GM19025 (cell line): ENCODE measurements at regions not wholly inside any gene's neighbourhood (a gene's known extent, or its start where the extent isn't known, plus 50 kb on each side); places are given as distances from the start of the nearest gene placed in this dataset.

ENCODE experiments used
- ATAC-seq: cut with Tn5 transposase; IDR thresholded peaks from one replicate; pipeline ENCODE4 v1.9.1; 2021; ENCODE audit warnings: mild to moderate bottlenecking, low read depth, moderate library complexity; ENCODE audit not compliant: unreplicated experiment

DNA sequence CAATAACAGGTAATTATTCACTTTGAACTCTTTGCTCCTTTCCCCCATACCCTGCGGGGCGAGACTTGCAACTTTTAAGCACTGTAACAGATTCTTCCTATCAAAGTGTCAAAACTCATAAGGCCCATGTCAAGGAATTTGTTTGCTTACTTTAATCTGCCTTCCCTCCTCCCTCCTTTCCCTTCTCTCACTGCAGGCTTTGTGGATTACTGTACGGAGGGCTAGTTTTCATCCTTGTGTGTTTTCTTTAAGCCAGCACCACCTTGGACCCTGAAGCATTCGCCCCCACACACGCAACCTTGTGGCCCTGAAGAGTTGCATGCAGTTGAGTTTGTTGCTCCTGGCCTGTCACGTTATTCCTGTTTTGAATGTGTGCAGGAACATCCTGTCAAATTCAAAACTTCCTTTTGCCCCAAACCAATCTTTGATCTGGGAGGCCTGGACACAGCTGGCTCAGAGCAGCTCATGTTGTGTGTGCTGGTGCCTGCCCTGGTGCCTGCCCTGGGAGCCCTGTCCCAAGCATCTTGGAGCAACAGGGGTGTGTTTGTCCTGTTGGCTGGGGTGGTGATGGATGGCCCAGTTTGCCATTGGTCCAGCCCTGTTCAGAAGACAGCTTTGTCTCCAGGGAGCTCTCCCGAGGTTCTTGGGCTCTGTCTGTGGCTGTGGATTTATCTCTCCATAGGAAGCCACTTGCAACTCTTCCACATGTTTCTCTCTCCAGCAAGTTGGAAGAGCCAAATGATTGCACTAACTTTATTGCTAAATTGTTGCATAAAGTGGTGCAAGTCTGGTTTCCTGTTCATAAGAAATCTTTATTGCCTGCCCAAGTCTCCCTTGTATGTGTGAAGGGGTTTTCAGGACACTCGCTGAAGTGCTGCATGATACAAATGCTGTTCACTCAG is 199.6 kb downstream of the VAPA start:
- ATAC-seq = no peak

DNA sequence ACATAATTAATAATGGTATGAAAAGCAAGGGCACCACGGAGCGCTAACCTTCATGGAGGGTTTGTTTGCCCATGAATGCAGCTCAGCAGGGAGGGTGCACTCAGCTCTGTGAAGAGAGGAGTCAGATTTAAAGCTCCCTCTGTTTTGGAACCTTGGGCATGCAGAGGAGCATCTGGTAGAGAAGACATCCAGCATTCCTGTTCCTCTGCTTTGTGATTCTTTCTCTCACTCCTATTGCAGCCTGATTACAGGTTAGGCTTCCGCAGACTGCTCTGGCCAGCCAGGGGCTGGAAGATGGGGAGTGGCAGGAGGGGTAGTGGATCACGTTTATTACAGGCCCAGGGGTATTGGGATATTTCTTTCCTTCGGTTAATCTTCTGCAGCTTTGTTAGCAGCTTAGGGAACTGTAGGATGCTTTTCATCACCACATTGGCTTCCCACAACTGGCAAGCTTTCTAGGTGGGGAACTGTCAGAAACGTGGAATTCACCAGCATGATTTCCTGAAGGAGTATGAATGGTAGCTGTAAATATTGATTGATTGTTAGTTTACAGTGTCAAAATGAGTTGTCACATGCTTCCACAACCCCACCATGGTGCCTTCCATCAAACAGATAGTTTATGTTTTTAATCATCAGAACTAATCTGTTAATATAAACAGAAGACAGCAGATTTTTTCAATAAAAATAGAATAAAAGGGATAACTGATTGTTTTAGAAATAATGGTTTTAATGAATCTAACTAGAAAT is 201.1 kb downstream of the VAPA start:
- no peak for ATAC-seq

DNA sequence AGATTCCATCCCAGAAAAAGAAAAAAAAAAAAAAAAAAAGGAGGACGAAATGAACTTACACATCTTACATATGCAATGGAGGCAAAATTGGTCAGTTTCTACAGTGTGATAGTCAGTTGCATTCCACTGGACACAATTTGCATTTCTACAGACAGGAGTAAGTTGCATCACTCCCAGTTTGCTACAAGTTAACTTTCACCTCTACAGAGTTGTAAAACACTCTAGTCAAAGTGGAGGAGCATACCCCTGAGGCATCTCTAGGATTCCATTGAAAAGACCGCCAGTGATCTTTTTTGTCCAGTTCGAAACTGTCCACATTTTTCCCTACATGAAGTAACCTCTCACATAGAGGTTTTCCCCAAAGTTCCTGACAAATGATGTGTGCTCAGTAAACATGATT is 202.8 kb downstream of the VAPA start:
- ATAC-seq = no peak

DNA sequence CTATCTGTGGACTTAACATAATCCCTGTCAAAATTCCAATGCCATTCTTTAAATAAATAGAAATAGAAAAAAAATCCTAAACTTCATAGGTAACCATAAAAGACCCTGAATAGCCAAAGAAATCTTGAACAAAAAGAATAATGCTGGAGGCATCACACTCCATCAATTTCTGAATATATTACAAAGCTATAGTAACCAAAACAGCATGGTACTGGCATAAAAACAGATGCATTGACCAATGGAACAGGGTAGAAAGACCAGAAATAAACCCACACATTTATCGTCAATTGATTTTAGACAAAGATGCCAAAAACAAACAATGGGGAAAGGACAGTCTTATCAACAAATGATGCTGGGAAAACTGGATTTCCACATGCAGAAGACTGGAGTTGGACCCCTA is 205.7 kb downstream of the VAPA start:
- ATAC-seq = no peak

DNA sequence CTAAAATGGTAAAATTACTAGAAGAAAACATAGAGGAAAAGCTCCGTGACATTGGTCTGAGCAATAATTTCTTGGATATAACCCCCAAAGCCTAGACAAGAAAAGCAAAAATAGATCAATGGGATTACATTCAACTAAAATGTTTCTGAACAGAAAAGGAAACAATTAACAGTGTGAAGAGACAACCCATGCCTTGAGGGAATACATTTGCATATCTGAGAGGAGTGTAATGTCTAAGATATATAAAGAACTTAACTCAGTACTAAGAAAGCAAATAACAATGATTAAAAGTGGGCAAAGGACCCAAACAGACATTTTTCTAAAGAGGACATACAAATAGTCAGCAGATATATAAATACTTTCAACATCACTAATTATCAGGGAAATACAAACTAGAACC is 206.2 kb downstream of the VAPA start:
- no peak for ATAC-seq

DNA sequence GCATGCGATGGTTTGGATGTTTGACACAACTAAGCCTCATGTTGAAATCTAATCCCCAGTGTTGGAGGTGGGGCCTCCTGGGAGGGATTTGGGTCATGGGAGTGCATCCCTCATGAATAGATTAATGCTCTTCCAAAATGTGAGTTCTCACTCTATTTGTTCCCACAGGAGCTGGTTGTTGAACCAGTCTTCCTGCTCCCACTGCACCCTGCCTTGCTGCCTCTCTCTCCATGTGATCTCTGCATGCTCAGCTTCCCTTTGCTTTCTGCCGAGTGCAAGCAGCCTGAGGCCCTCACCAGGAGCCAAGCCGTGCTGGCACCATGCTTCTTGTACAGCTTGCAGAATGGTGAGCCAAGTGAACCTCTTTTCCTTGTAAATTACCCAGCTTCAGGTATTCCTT is 206.8 kb downstream of the VAPA start:
- ATAC-seq = no peak

DNA sequence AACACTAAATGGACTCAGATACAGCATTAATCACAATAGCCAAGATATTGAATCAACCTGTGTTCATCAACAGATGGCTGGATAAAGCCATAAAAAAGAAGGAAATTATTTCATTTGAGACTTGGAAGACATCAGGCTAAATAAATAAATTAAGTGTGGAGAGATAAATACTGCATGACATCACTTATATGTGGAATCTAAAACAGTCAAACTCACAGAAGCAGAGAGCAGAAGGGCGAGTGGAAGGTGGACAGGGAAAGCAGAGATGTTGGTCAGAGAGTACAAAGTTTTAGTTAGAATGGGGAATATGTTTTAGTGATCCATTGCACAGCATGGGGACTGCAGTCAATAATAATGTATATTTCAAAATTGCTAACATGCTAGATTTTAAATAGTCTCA is 207.2 kb downstream of the VAPA start:
- no peak for ATAC-seq

DNA sequence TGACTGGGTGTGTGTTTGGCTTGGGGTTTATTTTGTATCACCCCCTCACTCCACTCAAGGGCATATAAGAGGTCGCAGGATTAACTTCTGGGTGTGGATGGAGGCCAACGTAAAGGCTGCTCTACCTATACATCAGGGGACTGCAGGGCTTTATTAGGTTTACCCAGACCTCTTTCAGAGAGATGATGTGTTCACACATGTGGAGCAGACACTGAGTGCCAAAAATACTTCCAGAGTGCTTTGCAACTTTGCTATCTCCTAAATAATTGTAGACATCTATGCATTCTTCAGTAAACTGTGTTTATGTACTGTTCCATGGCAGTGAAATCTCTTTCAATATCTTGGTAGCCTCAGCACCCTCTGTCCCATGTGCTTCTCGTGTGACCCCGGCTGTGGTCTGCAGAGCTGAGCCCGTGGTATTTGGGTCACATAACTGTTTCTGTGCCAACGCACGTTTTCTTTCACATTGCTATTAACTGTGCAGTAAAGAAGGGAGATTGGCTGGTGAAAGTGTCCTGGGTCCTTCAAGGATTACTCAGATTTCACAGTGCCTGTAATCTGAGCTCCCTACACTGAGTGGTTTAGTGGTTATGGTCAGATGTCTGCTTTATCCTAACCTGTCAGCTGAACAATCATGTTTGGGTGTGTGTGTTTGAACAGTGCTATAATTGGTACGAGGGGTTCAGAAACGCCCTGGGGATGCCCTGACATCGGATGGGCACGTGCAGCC is 208.1 kb downstream of the VAPA start:
- no peak for ATAC-seq

DNA sequence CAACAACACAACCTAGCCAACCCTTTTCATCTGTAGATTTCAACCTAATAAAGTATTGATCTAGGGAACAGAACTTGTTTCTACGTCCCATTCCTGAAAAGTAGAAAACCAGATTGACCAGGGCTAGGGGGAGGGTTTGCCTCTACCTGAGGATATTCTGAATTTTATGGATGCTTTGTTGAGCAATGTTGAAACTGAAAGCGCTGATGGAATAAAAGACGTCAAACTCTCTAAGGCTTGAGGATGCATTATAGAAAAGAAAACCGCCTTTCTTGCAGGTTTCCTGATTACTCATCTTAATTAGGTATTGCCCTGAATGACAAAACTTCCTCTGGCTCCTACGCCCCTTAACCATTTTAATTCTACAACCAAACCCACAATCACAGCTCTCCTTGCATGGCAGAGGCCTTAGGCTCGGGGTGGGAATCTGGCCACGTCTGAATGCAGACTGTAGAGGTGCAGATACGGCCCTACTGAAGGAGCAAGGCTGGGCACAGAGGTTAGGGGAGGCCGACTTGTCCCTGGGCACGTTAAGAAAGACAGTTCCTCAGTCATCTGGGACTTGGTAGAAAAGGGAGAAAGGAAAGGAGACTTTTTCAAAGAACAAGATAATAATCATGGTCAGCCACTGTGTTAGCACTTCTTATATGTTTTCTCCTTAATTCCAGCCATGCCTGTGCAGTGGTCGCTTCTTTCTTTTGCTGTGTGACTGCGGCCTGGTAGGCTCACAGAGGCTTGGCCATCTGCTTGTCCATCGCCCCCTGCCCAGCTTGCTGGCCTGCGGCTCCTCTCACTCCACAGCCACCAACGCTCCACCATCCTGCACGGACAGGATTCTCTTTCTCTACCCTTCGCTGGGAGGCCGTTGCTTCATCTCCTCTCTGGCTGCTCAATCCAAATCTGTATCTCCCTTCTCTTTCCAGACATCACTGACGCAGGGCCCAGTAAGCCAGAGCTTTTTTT is 209.5 kb downstream of the VAPA start:
- ATAC-seq = no peak

DNA sequence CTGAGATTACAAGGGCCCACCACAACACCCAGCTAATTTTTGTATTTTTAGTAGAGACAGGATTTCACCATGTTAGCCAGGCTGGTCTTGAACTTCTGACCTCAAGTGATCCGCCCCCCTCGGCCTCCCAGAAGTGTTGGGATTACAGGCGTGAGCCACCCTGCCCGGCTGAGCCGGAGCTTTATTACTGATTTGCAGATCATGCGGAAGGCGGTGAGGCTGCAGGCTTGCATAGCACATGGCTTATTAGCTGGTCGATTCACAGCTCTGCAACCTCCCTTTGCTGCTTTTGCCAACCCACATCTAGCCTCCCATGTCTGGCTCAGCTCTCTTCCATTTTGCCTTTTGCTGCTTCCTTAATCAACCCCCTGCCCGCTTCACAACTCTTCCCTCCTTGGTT is 210.3 kb downstream of the VAPA start:
- no peak for ATAC-seq

DNA sequence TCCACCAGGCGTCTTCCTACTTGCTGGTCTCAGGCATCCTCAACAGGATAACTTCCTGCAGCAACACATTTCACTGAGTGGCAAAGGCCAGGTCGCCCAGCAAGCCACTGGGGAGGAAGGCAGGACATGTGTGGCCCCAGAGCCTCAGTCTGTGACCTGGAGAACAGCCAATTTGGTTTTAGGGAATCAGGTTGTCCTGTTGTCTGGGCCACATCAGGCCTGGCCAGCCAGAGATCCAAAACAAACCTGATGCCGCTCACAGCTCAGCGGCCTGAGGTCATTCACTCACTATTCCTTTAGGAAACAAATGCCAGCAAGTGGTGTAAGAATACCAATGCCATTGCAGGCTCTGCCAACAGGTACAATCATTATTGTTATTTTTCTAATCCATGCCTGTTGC is 210.7 kb downstream of the VAPA start:
- ATAC-seq = no peak

DNA sequence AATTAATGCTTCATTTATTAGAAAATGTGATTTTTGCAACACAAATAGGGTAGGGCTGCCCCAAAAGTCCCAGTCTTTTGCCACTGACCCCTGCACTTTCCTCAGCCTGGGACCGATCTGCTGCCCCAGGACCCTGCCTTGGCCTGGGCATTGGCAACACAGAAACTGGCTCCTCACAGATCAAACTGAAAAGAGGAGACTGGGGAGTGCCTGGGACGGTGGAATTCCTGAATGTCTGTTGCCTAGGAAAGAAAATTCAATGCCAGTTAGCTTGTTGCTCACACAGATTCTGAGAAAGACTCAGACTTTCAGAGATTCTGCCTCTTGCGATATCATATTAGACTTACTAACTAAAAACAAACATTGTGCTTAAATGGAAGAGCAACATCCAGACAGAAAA is 211.2 kb downstream of the VAPA start:
- no peak for ATAC-seq

DNA sequence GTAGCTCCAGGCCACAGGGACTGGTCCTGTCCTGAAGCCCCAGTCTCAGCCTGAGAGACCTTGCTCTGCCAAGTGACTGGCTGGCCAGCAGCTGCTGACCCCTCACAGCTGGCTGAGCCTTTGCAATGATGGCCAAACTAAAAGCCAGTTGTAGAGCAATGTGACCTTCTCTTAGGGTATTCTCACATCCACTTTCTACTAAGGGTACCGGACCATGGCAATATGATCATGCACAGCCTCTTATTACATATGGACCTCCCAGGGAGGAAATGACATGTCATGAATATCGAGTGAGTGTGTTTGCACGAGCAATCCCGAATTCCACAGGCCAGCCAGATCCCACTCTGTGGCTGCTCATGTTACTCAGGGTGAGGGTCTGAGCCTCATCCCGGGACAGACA is 213.9 kb downstream of the VAPA start:
- no peak for ATAC-seq

DNA sequence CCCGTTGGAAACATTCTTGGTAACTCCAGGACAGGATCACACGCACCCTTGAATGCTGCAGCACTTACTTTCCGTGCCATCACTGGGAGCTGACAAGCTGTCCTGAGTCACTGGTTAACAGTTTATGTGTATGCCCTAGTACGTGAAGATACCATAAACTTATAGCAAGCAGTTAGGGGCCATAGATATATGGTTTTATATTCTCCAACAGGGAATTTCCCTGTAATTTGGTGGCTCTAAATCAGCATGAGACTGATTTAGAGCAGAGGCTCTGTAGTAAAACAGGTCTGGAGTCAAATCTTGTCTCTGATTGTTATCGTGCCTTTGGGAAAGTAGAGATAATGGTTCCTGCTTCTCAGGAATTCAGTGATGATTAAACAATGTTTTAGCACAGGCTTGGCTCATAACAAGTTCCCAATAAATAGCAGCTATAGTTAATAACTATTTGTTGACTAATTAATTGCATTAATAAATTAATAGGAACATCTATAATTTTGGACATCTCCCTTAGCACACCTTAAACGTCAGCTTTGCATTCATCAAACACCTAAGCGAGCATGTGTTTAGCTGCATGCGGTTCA is 215.2 kb downstream of the VAPA start:
- no peak for ATAC-seq

DNA sequence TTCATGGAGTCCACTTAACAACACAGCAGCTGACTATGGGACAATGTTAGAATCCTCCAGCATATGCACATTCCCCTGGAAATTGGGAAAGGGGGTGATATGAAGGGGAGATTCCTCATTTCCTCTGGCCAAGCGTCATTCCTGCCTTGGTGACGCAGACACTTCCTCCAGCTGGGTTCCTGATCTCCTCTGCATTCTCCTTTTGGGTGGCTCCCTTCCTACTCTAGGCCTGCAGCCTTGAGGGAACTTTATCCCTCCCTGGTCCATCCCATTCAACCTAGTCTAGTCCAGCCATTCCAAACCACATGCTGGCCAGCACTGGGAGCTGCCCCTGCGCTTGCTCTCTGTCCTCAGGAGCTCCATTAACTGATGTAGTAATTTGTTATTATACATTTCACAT is 216.8 kb downstream of the VAPA start:
- ATAC-seq = no peak

DNA sequence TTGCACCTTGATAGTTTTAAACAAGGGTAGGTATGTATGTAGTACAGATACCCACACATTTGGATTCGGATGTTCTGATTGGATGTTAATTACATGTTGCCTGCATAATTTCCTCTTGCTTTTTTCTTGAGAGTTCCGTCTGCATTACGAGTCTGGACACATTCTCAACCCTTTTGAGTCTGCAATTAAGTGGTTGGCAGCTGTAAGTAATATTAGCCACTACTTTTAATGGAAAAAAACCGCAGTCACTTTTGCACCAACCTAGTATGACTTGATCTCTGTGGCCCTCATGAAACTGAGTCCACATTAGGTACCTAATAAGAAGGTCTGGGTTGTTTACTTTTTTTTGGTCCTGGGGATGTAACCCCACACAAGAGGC is 217.3 kb downstream of the VAPA start:
- no peak for ATAC-seq

DNA sequence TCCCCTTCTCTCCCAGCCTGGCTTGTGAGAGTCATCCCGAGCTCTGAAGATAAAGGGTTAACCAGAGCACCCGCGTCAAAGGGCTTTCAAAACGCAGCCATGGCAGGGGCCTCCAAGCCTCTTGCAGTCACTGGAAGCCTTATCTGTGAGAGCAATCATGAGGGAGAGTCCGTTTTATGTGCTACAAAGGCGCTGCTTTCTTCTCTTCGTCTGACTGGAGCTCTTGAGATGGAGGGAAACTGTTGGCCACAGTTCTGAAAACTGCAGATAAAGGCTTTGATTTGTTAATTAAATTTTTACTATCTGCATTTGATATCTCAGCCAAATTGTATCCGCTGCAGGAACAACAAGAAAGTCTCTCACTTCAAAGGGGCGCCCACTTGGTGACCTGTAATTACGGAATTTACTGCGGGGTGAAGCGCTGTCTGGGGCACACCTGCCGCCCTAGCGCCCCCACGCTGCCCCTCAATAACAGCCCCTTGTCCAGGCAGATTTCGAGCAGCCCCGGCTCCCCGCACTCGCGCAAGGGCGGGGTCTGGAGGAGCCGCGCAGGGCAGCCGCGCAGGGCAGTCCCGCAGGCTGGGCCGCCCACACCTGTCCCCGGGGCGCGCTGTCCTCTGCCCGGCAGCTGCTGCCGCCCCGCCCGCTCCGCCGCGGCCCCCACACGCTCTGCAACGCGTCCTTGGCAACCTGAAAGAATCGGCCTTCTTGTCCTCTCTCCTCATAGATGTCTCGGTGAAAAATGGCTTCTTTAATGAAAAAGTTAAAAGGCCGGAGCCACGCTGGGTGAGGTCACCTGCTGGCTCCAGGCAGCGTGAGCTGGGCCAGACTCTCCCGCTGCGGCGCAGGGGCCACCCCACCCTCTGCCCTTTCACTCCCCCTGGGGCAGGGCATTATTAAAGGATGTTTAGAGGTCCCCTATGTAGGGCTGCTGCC is 217.9 kb downstream of the VAPA start:
- no peak for ATAC-seq

DNA sequence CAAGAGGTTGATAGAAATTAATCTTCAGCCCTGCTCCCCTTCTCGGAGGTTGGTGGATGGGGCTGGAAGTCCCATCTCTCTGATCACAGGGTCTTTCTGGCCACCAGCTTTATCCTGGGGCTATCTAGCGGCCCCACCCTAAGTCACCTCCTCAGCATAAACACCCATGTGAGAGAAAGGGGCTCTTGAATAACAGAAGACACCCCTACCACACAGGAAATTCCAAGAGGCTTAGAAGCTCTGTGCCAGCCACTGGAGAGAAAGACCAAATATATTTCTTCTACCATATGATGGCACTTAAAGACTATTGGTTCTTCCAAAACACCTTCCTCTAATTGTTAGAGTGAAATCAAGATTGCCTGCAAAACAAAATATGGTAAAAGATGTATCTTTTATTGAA is 219.7 kb downstream of the VAPA start:
- ATAC-seq = no peak

DNA sequence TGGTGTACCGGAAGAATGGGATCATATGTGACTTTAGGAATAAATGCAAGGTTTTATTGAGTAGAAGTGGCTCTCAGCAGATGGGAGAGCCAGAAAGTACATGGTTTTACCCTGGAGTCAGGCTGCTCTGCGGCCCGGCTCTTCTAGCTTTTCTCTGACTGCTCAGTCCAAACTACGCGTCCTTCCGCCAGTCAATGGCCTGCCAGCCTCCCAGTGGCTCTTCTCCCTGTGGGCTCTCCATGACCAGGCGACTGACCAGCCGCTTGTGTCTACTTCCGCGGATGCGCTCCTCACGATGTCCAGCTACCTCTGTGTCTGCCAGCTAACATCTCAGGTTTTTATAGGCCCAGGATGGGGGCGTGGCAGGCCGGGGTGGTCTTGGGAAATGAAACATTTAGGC is 220.4 kb downstream of the VAPA start:
- no peak for ATAC-seq
